ENCODE measurements at regions not wholly inside any gene's neighbourhood (a gene's known extent, or its start where the extent isn't known, plus 50 kb on each side); places are given as distances from the start of the nearest gene placed in this dataset.
A peak's percentile ranks its signal among the peaks of the same experiment; 100 is the strongest.
"Not testable (repeated sequence)": the region's sequence is repeated elsewhere in the genome, so short reads cannot be mapped to it uniquely, and the experiment has no call there.

DNA sequence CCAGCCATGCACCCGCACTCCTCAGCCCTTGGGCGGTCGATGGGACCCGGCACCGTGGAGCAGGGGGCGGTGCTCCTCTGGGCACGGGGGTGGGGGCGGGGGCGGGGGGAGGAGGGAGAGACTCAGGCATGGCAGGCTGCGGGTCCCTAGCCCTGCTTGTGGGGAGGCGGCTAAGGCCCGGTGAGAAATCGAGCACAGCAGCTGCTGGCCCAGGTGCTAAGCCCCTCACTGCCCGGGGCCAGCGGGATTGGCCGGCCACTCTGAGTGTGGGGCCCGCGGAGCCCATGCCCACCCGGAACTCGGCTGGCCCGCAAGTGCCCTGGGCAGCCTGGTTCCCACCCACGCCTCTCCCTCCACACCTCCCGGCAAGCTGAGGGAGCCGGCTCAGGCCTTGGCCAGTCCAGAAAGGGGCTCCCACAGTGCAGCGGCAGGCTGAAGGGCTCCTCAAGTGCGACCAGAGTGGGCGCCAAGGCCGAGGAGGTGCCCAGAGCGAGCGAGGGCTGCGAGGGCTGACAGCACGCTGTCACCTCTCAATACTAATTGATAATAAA, 611.7 kb upstream of the TBL1XR1 start:
- in situ Hi-C loops (cut with HindIII; ENCODE audit: extremely low pct_ligation_motif_present, low pct_unique_long_range_greater_than_20kb); H3K4me2 ChIP-seq (ENCODE audit: low read depth, low read length); H3K36me3 ChIP-seq (replicated peaks in 1 of 2; ENCODE audit: control insufficient read depth in 1 of 2, insufficient read depth in 2 of 2, low read length in 2 of 2): not testable (repeated sequence)

DNA sequence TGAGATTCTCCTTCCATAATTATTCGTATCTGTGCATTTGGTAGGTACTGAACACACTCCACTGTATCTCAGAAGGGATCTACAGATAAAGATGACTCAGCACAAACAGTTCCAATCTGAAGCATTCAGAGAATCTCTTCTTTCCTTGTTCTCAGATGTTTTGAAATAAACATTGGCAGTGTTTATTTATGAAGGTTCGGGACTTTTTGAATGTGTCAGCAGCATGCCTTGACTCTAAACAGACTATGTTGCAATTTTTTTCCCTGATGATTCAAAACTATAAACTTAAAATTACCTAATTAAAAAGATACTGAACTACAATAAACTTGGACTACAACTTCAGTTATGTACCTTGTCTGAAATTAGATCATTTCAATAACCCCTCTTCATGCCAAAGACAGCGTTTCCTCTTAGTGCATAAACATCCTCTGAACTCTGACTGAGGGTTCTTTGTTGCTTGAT, 612.9 kb upstream of the TBL1XR1 start:
- intact Hi-C loops (cut with micrococcal nuclease; ENCODE audit: unreplicated experiment) = no loop called here
- Histone ChIP-seq H3K27me3 (ENCODE audit: control insufficient read depth in 1 of 2, insufficient read depth in 2 of 2, low read length in 2 of 2) (no peaks in the 10 kb centered on the region), H3K4me3 (replicated peaks in 1 of 3; ENCODE audit: insufficient read depth in 1 of 3, low read depth in 2 of 3, low read length in 3 of 3) (no peak overlapping the region), H3K9me3 (ENCODE audit: low read length) (no peaks in the 10 kb centered on the region), H3K4me2 (ENCODE audit: low read depth, low read length) (no peak overlapping the region), H3K36me3 (replicated peaks in 1 of 2; ENCODE audit: control insufficient read depth in 1 of 2, insufficient read depth in 2 of 2, low read length in 2 of 2) (no peaks in the 10 kb centered on the region), H2AFZ (ENCODE audit: low read length) (no peak overlapping the region), H3K9ac (ENCODE audit: insufficient read depth, low read depth, low read length) (no peak overlapping the region), H3K79me2 (ENCODE audit: insufficient read depth, low read length) (no peaks in the 10 kb centered on the region), H3K27ac (ENCODE audit: extremely low read length, insufficient read depth, low read length) (no peak overlapping the region), H4K20me1 (ENCODE audit: insufficient read depth, low read length) (no peaks in the 10 kb centered on the region), H3K4me1 (ENCODE audit: insufficient read depth, low read length) (peaks cover 19% of the 10 kb centered on the region)
- BruUV-seq (replicated peaks) = no TSS peak
- in situ Hi-C loops (cut with HindIII; ENCODE audit: extremely low pct_ligation_motif_present, low pct_unique_long_range_greater_than_20kb) = no loop called here
- ATAC-seq (no peak), FAIRE-seq (no peak), DNase-seq (ENCODE audit: low spot score) (peak; percentile 61)
- POLR2A ChIA-PET = interaction anchor here (1.4 kb wide), 1 partner anchor 14 kb away, joined by 3 read pairs; no protein-coding TSS in a partner anchor
- CTCF ChIA-PET (ENCODE audit: low intra/inter-chr PET ratio, low total read pairs) = no interaction called here
- 37% methylated on average over 3 of the region's 3 CpGs for WGBS (ENCODE audit: low lambda C conversion rate)
- TF ChIP-seq FOSL2 (CRISPR knock-in tag; IDR thresholded peaks at IDR 0.05) (peak; percentile 31; the same call in 1 of the 2 replicates), CEBPB (IDR thresholded peaks at IDR 0.05; ENCODE audit: borderline replicate concordance, low read depth, low read length) (peak; percentile 45; the same call in 1 of the 2 replicates), EP300 (IDR thresholded peaks at IDR 0.05; ENCODE audit: low read depth in 2 of 2, low read length in 2 of 2) (peak in 1 of 2 experiments; percentile 41; a peak in 1 of 4 replicates), EP300 (CRISPR knock-in tag; IDR thresholded peaks at IDR 0.05; ENCODE audit: borderline replicate concordance) (no peak), ZNF124 (CRISPR knock-in tag; IDR thresholded peaks at IDR 0.05) (no peak), TRIM24 (CRISPR knock-in tag; IDR thresholded peaks at IDR 0.05) (no peak)
- TF ChIP-seq, protein P1, sequence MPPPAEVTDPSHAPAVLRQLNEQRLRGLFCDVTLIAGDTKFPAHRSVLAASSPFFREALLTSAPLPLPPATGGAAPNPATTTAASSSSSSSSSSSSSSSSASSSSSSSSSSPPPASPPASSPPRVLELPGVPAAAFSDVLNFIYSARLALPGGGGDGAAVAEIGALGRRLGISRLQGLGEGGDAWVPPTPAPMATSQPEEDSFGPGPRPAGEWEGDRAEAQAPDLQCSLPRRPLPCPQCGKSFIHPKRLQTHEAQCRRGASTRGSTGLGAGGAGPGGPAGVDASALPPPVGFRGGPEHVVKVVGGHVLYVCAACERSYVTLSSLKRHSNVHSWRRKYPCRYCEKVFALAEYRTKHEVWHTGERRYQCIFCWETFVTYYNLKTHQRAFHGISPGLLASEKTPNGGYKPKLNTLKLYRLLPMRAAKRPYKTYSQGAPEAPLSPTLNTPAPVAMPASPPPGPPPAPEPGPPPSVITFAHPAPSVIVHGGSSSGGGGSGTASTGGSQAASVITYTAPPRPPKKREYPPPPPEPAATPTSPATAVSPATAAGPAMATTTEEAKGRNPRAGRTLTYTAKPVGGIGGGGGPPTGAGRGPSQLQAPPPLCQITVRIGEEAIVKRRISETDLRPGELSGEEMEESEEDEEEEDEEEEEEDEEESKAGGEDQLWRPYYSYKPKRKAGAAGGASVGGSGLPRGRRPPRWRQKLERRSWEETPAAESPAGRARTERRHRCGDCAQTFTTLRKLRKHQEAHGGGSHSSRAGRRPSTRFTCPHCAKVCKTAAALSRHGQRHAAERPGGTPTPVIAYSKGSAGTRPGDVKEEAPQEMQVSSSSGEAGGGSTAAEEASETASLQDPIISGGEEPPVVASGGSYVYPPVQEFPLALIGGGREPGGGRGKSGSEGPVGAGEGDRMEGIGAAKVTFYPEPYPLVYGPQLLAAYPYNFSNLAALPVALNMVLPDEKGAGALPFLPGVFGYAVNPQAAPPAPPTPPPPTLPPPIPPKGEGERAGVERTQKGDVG (CRISPR knock-in tag; IDR thresholded peaks at IDR 0.05; ENCODE audit: borderline replicate concordance) = no peak
- TF ChIP-seq, protein P2, sequence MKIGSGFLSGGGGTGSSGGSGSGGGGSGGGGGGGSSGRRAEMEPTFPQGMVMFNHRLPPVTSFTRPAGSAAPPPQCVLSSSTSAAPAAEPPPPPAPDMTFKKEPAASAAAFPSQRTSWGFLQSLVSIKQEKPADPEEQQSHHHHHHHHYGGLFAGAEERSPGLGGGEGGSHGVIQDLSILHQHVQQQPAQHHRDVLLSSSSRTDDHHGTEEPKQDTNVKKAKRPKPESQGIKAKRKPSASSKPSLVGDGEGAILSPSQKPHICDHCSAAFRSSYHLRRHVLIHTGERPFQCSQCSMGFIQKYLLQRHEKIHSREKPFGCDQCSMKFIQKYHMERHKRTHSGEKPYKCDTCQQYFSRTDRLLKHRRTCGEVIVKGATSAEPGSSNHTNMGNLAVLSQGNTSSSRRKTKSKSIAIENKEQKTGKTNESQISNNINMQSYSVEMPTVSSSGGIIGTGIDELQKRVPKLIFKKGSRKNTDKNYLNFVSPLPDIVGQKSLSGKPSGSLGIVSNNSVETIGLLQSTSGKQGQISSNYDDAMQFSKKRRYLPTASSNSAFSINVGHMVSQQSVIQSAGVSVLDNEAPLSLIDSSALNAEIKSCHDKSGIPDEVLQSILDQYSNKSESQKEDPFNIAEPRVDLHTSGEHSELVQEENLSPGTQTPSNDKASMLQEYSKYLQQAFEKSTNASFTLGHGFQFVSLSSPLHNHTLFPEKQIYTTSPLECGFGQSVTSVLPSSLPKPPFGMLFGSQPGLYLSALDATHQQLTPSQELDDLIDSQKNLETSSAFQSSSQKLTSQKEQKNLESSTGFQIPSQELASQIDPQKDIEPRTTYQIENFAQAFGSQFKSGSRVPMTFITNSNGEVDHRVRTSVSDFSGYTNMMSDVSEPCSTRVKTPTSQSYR (CRISPR knock-in tag; IDR thresholded peaks at IDR 0.05; ENCODE audit: borderline replicate concordance) = no peak
- TF ChIP-seq, protein P3, sequence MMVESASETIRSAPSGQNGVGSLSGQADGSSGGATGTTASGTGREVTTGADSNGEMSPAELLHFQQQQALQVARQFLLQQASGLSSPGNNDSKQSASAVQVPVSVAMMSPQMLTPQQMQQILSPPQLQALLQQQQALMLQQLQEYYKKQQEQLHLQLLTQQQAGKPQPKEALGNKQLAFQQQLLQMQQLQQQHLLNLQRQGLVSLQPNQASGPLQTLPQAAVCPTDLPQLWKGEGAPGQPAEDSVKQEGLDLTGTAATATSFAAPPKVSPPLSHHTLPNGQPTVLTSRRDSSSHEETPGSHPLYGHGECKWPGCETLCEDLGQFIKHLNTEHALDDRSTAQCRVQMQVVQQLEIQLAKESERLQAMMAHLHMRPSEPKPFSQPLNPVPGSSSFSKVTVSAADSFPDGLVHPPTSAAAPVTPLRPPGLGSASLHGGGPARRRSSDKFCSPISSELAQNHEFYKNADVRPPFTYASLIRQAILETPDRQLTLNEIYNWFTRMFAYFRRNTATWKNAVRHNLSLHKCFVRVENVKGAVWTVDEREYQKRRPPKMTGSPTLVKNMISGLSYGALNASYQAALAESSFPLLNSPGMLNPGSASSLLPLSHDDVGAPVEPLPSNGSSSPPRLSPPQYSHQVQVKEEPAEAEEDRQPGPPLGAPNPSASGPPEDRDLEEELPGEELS (CRISPR knock-in tag; IDR thresholded peaks at IDR 0.05) = no peak

More for the DNA sequence above, 611.7 kb upstream of the TBL1XR1 start:
- H3K4me3 ChIP-seq (replicated peaks in 1 of 3; ENCODE audit: insufficient read depth in 1 of 3, low read depth in 2 of 3, low read length in 3 of 3); CTCF ChIA-PET (ENCODE audit: low intra/inter-chr PET ratio, low total read pairs); BruUV-seq (replicated peaks); H3K9ac ChIP-seq (ENCODE audit: insufficient read depth, low read depth, low read length); FAIRE-seq; H3K9me3 ChIP-seq (ENCODE audit: low read length); ATAC-seq; H3K27ac ChIP-seq (ENCODE audit: extremely low read length, insufficient read depth, low read length); H3K79me2 ChIP-seq (ENCODE audit: insufficient read depth, low read length); H2AFZ ChIP-seq (ENCODE audit: low read length); POLR2A ChIA-PET; intact Hi-C loops (cut with micrococcal nuclease; ENCODE audit: unreplicated experiment); H4K20me1 ChIP-seq (ENCODE audit: insufficient read depth, low read length); H3K27me3 ChIP-seq (ENCODE audit: control insufficient read depth in 1 of 2, insufficient read depth in 2 of 2, low read length in 2 of 2); DNase-seq (ENCODE audit: low spot score): not testable (repeated sequence)
- peaks cover 26% of the 10 kb centered on the region for H3K4me1 ChIP-seq (ENCODE audit: insufficient read depth, low read length)
- 94% methylated on average over 13 of the region's 32 CpGs for WGBS (ENCODE audit: low lambda C conversion rate)
